ENCODE measurements at regions not wholly inside any gene's neighbourhood (a gene's known extent, or its start where the extent isn't known, plus 50 kb on each side); places are given as distances from the start of the nearest gene placed in this dataset.

DNA sequence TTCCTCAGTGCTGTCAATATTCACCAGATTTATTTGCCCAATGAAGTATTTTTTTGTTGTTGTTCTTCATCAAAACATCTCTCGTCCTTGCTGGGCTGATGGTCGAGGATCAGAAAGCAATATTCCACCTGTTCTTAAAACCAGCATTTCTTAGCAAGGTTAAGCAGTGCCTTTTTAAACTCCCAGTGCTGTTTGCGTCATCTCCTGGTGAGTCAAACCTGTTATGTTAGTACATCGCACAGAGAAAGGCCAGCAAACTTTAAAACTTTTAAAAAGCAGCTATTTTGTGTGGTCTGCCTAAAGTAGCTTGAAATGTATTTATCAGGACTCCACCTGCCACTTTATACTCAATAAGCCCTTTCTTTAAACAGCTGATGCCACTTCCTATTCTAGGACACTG lies 802.0 kb downstream of the KCNA4 start:
- intact Hi-C loops (cut with micrococcal nuclease; ENCODE audit: unreplicated experiment) = no loop called here
- DNase-seq = no peak
- TF ChIP-seq, protein P1, sequence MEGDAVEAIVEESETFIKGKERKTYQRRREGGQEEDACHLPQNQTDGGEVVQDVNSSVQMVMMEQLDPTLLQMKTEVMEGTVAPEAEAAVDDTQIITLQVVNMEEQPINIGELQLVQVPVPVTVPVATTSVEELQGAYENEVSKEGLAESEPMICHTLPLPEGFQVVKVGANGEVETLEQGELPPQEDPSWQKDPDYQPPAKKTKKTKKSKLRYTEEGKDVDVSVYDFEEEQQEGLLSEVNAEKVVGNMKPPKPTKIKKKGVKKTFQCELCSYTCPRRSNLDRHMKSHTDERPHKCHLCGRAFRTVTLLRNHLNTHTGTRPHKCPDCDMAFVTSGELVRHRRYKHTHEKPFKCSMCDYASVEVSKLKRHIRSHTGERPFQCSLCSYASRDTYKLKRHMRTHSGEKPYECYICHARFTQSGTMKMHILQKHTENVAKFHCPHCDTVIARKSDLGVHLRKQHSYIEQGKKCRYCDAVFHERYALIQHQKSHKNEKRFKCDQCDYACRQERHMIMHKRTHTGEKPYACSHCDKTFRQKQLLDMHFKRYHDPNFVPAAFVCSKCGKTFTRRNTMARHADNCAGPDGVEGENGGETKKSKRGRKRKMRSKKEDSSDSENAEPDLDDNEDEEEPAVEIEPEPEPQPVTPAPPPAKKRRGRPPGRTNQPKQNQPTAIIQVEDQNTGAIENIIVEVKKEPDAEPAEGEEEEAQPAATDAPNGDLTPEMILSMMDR (IDR thresholded peaks at IDR 0.05; ENCODE audit: unreplicated experiment) = no peak
- CTCF ChIA-PET = no interaction called here
- Mint-ChIP-seq H3K36me3 (ENCODE audit: insufficient read depth, unreplicated experiment) (no peaks in the 10 kb centered on the region), H3K27ac (ENCODE audit: unreplicated experiment) (no peak overlapping the region), H3K4me1 (ENCODE audit: low read depth, unreplicated experiment) (no peaks in the 10 kb centered on the region), H3K27me3 (ENCODE audit: unreplicated experiment) (no peaks in the 10 kb centered on the region), H3K9me3 (ENCODE audit: low read depth, unreplicated experiment) (no peaks in the 10 kb centered on the region), H3K4me3 (ENCODE audit: low read depth, unreplicated experiment) (no peak overlapping the region)
- no TSS peak for BruUV-seq (replicated peaks)

DNA sequence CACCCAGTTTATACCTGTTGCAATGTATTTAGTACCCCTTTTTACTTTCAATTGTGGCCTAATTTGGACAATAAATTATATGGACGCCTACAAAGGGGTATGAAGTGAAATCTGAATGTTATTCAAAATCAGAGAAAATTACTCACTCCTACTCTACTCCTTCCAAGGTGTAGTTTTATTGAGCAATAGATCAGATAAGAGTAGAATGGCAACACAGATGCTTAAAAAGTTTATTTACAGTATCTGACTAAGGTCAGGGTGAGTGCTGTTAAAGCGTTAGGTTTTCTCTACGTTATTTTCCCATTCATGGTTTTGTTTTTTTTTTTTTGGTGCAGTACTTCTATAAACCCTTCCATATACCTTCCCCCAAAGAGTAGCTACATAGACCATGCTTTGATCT lies 805.6 kb downstream of the KCNA4 start:
- CTCF ChIA-PET = no interaction called here
- Mint-ChIP-seq H3K27ac (ENCODE audit: unreplicated experiment) (no peak overlapping the region), H3K9me3 (ENCODE audit: low read depth, unreplicated experiment) (no peaks in the 10 kb centered on the region), H3K4me3 (ENCODE audit: low read depth, unreplicated experiment) (no peak overlapping the region), H3K27me3 (ENCODE audit: unreplicated experiment) (no peaks in the 10 kb centered on the region), H3K4me1 (ENCODE audit: low read depth, unreplicated experiment) (no peaks in the 10 kb centered on the region), H3K36me3 (ENCODE audit: insufficient read depth, unreplicated experiment) (no peaks in the 10 kb centered on the region)
- intact Hi-C loops (cut with micrococcal nuclease; ENCODE audit: unreplicated experiment) = no loop called here
- no TSS peak for BruUV-seq (replicated peaks)
- TF ChIP-seq, protein P1 (IDR thresholded peaks at IDR 0.05; ENCODE audit: unreplicated experiment) = no peak
- DNase-seq = no peak

DNA sequence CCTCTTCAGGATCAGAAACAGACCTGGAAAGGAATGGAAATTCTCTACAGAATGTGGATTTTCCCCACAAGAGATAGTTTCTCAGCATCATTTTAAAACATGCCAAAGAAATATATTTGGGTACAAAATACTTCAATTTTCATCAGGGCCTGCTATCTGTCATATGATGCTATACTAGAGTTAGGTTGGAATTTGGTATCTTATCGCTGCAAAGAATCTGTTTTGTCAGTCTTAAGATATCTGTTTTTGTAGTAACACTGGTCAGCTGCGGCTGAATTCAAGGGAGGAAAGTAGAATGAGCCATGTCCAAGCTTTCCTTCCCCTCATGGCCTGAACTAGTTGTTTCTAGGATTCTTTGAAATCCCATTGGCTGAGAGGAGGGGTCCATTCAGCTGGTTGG lies 806.4 kb downstream of the KCNA4 start:
- TF ChIP-seq, protein P1 (IDR thresholded peaks at IDR 0.05; ENCODE audit: unreplicated experiment) = no peak
- intact Hi-C loops (cut with micrococcal nuclease; ENCODE audit: unreplicated experiment) = no loop called here
- H3K36me3 Mint-ChIP-seq (ENCODE audit: insufficient read depth, unreplicated experiment) = no peaks in the 10 kb centered on the region

DNA sequence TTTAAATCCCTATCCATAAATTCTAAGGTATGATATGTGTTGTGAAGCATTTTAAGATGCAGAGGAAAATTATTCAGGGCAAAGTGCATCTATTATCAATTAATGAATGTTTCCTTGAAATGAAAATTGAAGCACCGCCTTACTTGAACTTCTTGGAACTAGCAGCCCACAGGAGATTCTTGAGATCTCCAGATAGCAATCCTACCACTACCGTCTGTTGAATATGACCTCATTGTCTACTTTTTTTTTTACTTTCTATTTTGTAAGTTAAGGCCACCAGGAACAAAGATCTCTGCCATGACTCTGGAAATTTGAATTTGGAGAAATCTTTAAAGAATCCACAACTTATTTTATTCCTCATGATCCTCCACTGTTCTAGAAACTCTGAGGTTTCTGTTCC lies 808.7 kb downstream of the KCNA4 start:
- Mint-ChIP-seq H3K27ac (ENCODE audit: unreplicated experiment) (no peak overlapping the region), H3K4me3 (ENCODE audit: low read depth, unreplicated experiment) (no peak overlapping the region), H3K4me1 (ENCODE audit: low read depth, unreplicated experiment) (no peaks in the 10 kb centered on the region), H3K36me3 (ENCODE audit: insufficient read depth, unreplicated experiment) (no peaks in the 10 kb centered on the region), H3K9me3 (ENCODE audit: low read depth, unreplicated experiment) (no peaks in the 10 kb centered on the region), H3K27me3 (ENCODE audit: unreplicated experiment) (no peaks in the 10 kb centered on the region)
- DNase-seq = no peak
- no TSS peak for BruUV-seq (replicated peaks)
- CTCF ChIA-PET = no interaction called here
- intact Hi-C loops (cut with micrococcal nuclease; ENCODE audit: unreplicated experiment) = no loop called here
- TF ChIP-seq, protein P1 (IDR thresholded peaks at IDR 0.05; ENCODE audit: unreplicated experiment) = no peak

More for the DNA sequence above, 806.4 kb downstream of the KCNA4 start:
- H3K4me1 Mint-ChIP-seq (ENCODE audit: low read depth, unreplicated experiment) = no peaks in the 10 kb centered on the region
- H3K27ac Mint-ChIP-seq (ENCODE audit: unreplicated experiment) = no peak overlapping the region
- no peak for DNase-seq
- CTCF ChIA-PET = no interaction called here
- no TSS peak for BruUV-seq (replicated peaks)
- no peak overlapping the region for H3K4me3 Mint-ChIP-seq (ENCODE audit: low read depth, unreplicated experiment)
- H3K9me3 Mint-ChIP-seq (ENCODE audit: low read depth, unreplicated experiment) = no peaks in the 10 kb centered on the region
- H3K27me3 Mint-ChIP-seq (ENCODE audit: unreplicated experiment) = no peaks in the 10 kb centered on the region

Measured in Calu3 (cell line).